Astrocyte of the spinal cord (primary cell): ENCODE measurements at regions not wholly inside any gene's neighbourhood (a gene's known extent, or its start where the extent isn't known, plus 50 kb on each side); places are given as distances from the start of the nearest gene placed in this dataset.

Source experiments
- DNase-seq: peaks from one replicate; pipeline ENCODE4 v3.0.0; 2011; ENCODE audit warnings: low read depth, low spot score
- H3K4me3 ChIP-seq: 2 replicates; pipeline ENCODE4 v1.5.1; 2011; ENCODE audit warnings: low read depth, mild to moderate bottlenecking, low read length, moderate library complexity
- in situ Hi-C: cut with HindIII; loops from 2 replicates; pipeline ENCODE4 v1.10.0; 2017; ENCODE audit warnings: low sequenced_read_pairs
- TF ChIP-seq, protein P1 (sequence below): IDR thresholded peaks from 2 replicates; pipeline ENCODE4 v1.5.1; 2012; ENCODE audit warnings: low read depth, mild to moderate bottlenecking, low read length, inconsistent platforms

DNA sequence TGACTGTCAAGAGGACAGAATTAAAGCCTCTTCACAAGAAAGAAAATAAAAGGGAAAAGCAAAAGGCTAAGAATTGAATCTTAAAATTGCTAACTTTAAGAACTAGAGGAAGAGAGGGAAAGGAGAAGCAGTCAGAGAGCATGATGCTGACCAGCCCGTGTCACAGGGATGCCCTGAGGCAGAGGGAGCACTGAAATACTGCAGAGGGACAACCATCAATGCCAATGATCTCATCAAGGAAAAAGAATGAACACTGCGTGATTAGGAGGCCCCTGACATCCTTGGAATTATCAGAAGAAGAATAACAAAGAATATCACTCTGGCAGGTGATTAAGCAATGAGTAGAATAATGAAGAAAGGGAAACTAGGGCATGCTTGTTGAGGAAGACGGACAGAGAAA is 252.2 kb upstream of the GRIP1 start:
- in situ Hi-C loops = no loop called here
- no peak for DNase-seq
- TF ChIP-seq, protein P1, sequence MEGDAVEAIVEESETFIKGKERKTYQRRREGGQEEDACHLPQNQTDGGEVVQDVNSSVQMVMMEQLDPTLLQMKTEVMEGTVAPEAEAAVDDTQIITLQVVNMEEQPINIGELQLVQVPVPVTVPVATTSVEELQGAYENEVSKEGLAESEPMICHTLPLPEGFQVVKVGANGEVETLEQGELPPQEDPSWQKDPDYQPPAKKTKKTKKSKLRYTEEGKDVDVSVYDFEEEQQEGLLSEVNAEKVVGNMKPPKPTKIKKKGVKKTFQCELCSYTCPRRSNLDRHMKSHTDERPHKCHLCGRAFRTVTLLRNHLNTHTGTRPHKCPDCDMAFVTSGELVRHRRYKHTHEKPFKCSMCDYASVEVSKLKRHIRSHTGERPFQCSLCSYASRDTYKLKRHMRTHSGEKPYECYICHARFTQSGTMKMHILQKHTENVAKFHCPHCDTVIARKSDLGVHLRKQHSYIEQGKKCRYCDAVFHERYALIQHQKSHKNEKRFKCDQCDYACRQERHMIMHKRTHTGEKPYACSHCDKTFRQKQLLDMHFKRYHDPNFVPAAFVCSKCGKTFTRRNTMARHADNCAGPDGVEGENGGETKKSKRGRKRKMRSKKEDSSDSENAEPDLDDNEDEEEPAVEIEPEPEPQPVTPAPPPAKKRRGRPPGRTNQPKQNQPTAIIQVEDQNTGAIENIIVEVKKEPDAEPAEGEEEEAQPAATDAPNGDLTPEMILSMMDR = no peak
- H3K4me3 ChIP-seq = no peak overlapping the region

DNA sequence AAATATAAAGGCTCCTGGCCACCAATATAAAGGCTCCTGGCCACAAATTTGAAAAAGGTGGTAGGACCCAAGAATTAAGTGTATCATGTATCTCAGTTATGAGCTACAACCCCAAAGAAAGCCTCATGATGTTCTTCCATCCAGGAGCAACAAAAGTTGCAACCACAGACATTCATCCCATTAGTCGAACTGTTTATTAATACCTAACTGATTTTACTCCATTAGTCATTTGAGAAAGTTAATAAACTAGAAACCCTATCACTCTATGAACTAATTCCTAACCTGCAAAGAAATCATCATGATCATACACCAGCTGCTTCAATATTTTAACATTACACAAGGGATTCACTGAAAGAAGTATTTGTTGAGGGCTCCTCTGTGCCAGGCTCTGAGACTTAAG is 253.2 kb upstream of the GRIP1 start:
- in situ Hi-C loops = no loop called here
- H3K4me3 ChIP-seq = no peak overlapping the region
- TF ChIP-seq, protein P1 = no peak
- DNase-seq = no peak

DNA sequence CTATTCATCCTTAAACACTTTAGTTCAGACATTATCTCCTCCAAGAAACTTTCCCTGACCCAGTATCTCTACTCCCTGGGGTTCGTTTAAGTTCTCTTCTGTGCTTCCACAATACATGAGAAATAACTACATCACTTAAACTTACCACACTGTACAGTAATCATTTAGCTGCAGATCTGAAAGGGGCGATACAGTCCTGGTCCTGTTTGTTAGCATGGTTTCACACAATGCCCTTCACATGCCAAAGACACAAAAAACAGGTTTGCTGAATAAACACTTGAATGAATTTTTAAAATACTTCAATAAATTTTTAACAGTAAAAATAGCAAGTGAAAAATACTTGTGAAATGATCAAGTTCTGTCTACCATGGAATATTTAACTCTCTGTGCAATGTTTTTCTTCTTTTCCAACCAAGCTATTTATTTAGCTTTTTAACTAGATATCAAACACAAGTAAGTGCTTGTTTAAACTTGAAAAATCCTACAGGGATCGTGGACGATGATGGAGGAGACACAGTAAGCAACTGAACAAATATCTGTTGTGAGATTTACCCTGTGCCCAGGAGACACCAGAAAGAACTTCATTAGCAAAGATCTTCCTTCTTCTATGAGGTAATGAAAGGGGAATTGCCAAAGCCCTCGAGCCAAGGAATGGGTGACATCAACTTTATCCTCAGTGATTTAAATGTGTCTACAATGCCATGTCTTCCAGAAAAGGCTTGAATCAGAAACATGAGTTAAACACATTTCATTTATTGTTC is 255.6 kb upstream of the GRIP1 start:
- in situ Hi-C loops = no loop called here
- no peak overlapping the region for H3K4me3 ChIP-seq
- TF ChIP-seq, protein P1 = no peak
- no peak for DNase-seq

DNA sequence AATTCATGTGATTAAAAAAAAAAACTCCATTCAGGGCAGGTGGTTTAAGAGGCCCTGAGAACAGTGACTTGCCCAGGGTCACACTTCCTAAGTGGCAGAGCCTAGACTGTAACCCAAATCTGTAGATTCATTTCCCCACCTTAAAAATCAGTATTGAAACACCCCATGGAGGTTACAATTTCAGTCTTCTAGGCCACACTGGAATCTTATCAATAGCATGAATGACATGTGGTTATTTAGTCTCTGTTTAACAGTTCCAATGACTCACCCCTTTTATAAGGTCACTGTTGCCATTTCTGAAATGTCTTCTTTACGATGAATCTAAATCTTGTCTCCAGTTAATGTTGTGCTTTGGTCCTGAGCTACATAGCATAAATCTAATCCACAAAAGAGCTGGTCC is 262.3 kb upstream of the GRIP1 start:
- in situ Hi-C loops = no loop called here
- no peak for DNase-seq
- TF ChIP-seq, protein P1 = no peak
- no peak overlapping the region for H3K4me3 ChIP-seq

DNA sequence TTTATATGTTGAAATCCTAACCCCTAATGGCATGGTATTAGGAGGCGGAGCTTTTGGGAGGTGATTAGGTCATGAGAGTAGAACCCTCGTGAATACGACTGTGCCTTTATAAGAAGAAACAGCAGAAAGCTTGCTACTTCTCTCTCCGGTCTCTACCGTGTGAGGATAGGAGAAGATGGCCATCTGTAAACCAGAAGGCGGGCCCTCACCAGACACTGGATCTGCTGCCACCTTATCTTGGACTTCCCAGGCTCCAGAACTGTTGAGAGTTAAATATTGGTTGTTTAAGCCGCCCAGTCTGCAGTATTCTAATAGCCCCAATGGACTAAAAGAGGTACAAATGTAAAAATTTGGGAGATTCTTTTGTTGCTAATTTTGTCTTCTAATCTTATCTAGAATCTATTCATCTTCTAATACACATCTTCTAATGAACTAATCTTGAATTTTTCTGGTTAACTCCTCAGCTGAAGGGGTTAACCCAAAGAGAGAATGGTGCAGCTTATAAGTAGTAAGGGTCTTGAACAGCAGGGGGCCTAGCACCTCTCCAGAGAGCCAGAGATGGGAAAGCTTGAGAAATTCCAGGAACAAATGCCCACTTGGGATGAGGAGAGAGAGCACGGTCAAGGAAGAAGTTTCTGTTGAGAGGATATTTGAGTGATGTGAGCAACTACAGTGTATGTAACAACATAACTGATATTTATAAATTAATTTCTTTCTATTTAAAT is 264.0 kb upstream of the GRIP1 start:
- H3K4me3 ChIP-seq = no peak overlapping the region
- DNase-seq = no peak
- in situ Hi-C loops = no loop called here
- TF ChIP-seq, protein P1 = no peak

DNA sequence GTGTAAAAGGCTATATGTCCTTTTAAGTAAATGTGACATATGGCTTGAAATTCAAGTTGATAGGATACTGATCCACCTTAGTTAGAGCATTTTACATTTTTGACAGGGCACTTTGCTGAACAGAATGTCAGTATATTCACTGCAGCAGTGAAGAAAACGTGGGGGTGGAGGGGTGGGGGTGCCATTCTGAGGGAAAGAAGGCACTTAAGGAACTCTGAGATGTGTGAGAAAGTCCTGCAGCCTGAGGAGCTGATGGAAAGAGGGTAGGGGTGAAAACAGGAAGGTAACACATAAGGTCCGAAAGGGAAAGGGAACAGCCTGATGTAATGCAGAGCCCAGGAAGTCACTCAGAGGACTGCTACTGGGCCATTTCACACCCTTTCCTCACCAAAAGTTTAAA is 265.5 kb upstream of the GRIP1 start:
- DNase-seq = no peak
- in situ Hi-C loops = no loop called here
- TF ChIP-seq, protein P1 = no peak
- H3K4me3 ChIP-seq = no peak overlapping the region
